ENCODE measurements at regions not wholly inside any gene's neighbourhood (a gene's known extent, or its start where the extent isn't known, plus 50 kb on each side); places are given as distances from the start of the nearest gene placed in this dataset.
"Not testable (repeated sequence)": the region's sequence is repeated elsewhere in the genome, so short reads cannot be mapped to it uniquely, and the experiment has no call there.

DNA sequence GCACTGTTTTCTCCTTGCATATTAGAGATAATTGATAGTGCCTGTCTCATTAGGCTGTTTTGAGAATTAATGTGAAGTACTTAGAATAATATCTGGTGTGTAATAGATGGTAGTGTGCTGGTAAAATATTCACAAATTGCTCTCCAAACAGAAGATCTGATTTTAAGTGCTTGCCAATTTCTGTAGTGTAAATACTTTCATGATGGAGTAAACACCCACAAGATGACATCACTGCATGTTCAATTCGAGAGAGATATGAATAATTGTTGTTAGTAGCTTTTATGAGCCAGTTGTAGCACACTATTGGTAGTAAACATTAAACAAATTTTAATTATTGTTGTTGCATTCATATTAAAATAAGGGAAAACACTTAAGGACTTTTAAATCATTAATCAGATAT, 392.3 kb upstream of the RIOK2 start:
- DNase-seq (ENCODE audit: low spot score), result no peak
- TF ChIP-seq, protein P1, sequence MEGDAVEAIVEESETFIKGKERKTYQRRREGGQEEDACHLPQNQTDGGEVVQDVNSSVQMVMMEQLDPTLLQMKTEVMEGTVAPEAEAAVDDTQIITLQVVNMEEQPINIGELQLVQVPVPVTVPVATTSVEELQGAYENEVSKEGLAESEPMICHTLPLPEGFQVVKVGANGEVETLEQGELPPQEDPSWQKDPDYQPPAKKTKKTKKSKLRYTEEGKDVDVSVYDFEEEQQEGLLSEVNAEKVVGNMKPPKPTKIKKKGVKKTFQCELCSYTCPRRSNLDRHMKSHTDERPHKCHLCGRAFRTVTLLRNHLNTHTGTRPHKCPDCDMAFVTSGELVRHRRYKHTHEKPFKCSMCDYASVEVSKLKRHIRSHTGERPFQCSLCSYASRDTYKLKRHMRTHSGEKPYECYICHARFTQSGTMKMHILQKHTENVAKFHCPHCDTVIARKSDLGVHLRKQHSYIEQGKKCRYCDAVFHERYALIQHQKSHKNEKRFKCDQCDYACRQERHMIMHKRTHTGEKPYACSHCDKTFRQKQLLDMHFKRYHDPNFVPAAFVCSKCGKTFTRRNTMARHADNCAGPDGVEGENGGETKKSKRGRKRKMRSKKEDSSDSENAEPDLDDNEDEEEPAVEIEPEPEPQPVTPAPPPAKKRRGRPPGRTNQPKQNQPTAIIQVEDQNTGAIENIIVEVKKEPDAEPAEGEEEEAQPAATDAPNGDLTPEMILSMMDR (IDR thresholded peaks at IDR 0.05; ENCODE audit: extremely low read depth, missing control alignments), result no peak

DNA sequence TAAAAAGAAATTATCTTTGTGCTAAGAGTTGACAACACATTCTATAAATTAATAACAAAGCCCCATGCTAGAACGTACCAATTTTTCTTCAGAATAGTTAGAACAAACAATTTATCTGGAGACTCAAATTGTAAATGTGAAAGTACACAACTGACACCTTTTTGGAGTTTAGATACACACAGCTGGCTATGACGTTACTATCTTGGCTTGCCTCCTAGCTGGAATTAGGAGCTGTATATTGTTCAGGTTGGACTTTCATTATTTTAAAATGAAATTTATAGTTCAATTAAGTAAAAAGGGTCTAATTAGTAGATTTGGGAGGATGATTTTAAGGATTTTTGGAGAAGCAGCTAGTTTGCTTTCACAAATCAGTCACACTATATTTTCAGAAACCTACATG, 393.9 kb upstream of the RIOK2 start:
- TF ChIP-seq, protein P1 (IDR thresholded peaks at IDR 0.05; ENCODE audit: extremely low read depth, missing control alignments), result no peak
- DNase-seq (ENCODE audit: low spot score), result no peak

DNA sequence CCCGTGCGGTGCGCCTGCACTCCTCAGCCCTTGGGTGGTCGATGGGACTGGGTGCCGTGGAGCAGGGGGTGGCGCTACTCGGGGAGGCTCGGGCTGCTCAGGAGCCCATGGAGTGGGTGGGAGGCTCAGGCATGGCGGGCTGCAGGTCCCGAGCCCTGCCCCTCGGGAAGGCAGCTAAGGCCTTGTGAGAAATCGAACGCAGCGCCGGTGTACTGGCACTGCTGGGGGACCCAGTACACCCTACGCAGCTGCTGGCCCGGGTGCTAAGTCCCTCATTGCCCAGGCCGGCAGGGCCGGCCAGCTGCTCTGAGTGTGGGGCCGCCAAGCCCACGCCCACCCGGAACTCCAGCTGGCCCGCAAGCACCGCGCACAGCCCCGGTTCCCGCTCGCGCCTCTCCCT, 396.9 kb upstream of the RIOK2 start:
- DNase-seq (ENCODE audit: low spot score), result not testable (repeated sequence)

DNA sequence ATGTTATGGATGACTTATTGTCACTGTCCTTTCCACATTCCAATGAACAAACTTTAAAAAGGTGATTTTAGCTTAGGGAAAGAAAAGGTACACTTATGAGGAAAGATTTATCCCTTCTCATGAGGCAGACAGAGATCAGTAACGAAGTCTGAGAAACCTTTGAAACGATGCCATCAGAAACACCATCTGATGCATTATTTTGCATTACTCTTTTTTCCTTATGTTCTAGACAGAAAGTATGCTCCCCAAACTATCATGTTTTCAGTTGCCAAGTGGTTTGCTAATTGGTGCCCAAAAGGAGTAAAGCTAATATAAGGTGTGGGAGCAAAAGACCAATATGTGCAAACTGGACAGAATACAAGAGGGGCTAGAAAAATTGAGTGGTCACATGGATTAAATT, 397.7 kb upstream of the RIOK2 start:
- TF ChIP-seq, protein P1 (IDR thresholded peaks at IDR 0.05; ENCODE audit: extremely low read depth, missing control alignments), result no peak
- no peak for DNase-seq (ENCODE audit: low spot score)

DNA sequence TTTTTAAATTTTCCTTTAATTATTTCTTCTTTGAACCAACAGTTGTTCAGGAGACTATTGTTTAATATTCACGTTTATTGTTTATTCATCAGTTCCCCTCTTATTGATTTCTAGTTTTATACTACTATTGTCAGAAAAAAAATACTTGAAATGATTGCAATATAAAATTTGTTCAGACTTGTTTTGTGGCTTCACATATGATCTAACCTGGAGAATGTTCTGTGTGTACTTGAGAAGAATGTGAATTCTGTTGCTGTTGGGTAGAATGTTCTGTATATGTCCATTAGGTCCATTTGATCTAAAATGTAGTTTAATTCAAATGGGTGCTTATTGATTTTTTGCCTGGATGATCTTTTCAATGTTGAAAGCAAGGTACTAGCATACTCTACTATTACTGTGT, 408.7 kb upstream of the RIOK2 start:
- TF ChIP-seq, protein P1 (IDR thresholded peaks at IDR 0.05; ENCODE audit: extremely low read depth, missing control alignments), result no peak
- DNase-seq (ENCODE audit: low spot score), result no peak

DNA sequence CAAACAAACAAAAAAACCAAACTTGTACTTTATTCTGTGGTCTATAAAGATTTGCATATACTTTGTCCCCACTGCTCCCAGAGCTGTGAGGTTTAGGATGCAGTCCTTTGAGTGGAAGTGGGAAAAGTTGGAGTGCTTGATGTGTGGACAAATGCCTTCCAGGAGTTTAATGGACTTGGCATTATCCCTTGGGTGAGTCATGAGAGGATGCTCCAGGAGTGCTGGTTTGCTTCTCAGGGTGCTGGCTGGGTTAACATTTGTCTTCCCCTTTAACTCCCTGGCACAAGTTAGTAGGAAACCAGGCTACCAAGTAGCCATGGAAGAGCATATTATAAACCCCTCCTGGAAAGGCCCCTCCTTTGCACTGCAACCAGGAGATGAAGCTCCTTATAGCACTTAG, 417.4 kb upstream of the RIOK2 start:
- TF ChIP-seq, protein P1 (IDR thresholded peaks at IDR 0.05; ENCODE audit: extremely low read depth, missing control alignments), result no peak

DNA sequence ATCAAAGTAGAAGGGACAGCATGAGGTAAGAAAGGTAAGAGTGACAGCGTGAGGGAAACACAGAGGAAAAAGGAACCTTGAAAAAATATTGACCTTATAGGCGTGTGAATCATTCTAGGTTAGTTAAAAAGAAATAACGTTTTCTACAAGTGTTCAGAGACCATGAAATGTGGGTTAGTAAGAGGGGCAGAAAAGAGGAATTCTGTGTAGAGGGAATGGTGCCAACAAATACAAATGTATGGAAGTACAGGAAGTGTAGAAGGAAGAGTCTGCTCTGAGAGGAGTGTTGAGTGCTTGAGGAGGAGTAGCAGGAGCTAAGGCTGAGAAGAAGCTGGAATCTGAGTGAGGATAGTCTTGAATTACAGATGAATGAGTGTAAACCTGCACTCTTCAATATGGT, 418.6 kb upstream of the RIOK2 start:
- DNase-seq (ENCODE audit: low spot score), result no peak
- TF ChIP-seq, protein P1 (IDR thresholded peaks at IDR 0.05; ENCODE audit: extremely low read depth, missing control alignments), result no peak

More for the DNA sequence above, 417.4 kb upstream of the RIOK2 start:
- no peak for DNase-seq (ENCODE audit: low spot score)

DNA sequence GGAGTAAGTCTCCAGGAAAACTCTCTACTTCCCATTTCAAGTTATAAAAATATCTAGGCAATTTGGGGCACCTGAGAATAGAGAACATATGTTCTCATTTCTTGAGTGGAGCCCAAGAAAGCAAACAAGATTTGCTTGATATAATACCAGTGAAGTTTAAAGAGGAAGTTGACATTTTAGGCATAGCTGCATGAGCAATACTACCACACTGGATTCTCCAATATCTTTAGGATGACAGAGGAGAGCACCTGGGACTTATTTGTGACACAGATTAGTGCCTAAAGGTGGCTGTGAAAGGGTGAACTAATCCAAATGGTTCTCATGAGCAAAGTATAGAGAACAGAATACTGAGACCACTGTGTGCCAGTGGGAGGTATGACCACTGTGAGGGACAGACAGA, 423.5 kb upstream of the RIOK2 start:
- TF ChIP-seq, protein P1 (IDR thresholded peaks at IDR 0.05; ENCODE audit: extremely low read depth, missing control alignments), result no peak
- DNase-seq (ENCODE audit: low spot score), result no peak

All from GM20000 (cell line).